DMS114 treated with DMSO at 0.1 percent for 48 hours (cell line): ENCODE measurements at regions not wholly inside any gene's neighbourhood (a gene's known extent, or its start where the extent isn't known, plus 50 kb on each side); places are given as distances from the start of the nearest gene placed in this dataset.
"Not testable (repeated sequence)": the region's sequence is repeated elsewhere in the genome, so short reads cannot be mapped to it uniquely, and the experiment has no call there.

Experiments used
- DNase-seq: peaks from one replicate; lab custom pipeline; 2025; ENCODE audit not compliant: unreplicated experiment; lab: John Stamatoyannopoulos, UW

- no peak for DNase-seq
Observed at GRCh38 chr1:112818990-112819689, 104.0 kb upstream of the PPM1J start.

GRCh38 chr1:112817555-112818373 lies 102.6 kb upstream of the PPM1J start:
- no peak for DNase-seq

- no peak for DNase-seq
Observed at GRCh38 chr1:112815376-112815775, 100.2 kb upstream of the PPM1J start.

GRCh38 chr1:112814645-112815044 lies 99.5 kb upstream of the PPM1J start:
- DNase-seq, result not testable (repeated sequence)

GRCh38 chr1:112808861-112809684 lies 93.9 kb upstream of the PPM1J start:
- DNase-seq, result peak; percentile 58

- no peak for DNase-seq
Observed at GRCh38 chr1:112807999-112808398, 92.9 kb upstream of the PPM1J start.

GRCh38 chr1:112807117-112807516 lies 92.0 kb upstream of the PPM1J start:
- no peak for DNase-seq

- DNase-seq, result no peak
Observed at GRCh38 chr1:112806090-112806642, 91.0 kb upstream of the PPM1J start.

GRCh38 chr1:112805155-112805853 lies 90.2 kb upstream of the PPM1J start:
- DNase-seq, result no peak

- DNase-seq, result peak; percentile 58
Observed at GRCh38 chr1:112803906-112804762, 89.0 kb upstream of the PPM1J start.

- DNase-seq, result no peak
Observed at GRCh38 chr1:112800289-112800688, 85.2 kb upstream of the PPM1J start.

GRCh38 chr1:112798292-112798691 lies 83.2 kb upstream of the PPM1J start:
- no peak for DNase-seq

- no peak for DNase-seq
Observed at GRCh38 chr1:112797224-112797623, 82.1 kb upstream of the PPM1J start.

GRCh38 chr1:112794654-112795239 lies 79.6 kb upstream of the PPM1J start:
- no peak for DNase-seq

GRCh38 chr1:112793631-112794565 lies 78.8 kb upstream of the PPM1J start:
- no peak for DNase-seq

- DNase-seq, result no peak
Observed at GRCh38 chr1:112791723-112792104, 76.6 kb upstream of the PPM1J start.

GRCh38 chr1:112790920-112791722 lies 76.0 kb upstream of the PPM1J start:
- DNase-seq, result no peak
